H1 (cell line): ENCODE measurements at regions not wholly inside any gene's neighbourhood (a gene's known extent, or its start where the extent isn't known, plus 50 kb on each side); places are given as distances from the start of the nearest gene placed in this dataset.

Experiments
- PHF8 ChIP-seq: fragments of 200-600 bp; sonication (generic); conservative IDR thresholded peaks from 2 replicates; pipeline ENCODE4 v1.7.1; 2012; ENCODE audit warnings: low read depth, mild to moderate bottlenecking, inconsistent platforms, low read length, moderate library complexity
- YY1 ChIP-seq: IDR thresholded peaks from 2 replicates; pipeline ENCODE4 v1.6.1; 2011; ENCODE audit warnings: low read depth, mild to moderate bottlenecking, low read length
- TF ChIP-seq, protein P1 (sequence below): fragments of 300-600 bp; sonication (generic); IDR thresholded peaks from 2 replicates; pipeline ENCODE4 v1.7.1; 2012; ENCODE audit warnings: low read length, moderate library complexity, mild to moderate bottlenecking, inconsistent platforms; ENCODE audit not compliant: insufficient replicate concordance

DNA sequence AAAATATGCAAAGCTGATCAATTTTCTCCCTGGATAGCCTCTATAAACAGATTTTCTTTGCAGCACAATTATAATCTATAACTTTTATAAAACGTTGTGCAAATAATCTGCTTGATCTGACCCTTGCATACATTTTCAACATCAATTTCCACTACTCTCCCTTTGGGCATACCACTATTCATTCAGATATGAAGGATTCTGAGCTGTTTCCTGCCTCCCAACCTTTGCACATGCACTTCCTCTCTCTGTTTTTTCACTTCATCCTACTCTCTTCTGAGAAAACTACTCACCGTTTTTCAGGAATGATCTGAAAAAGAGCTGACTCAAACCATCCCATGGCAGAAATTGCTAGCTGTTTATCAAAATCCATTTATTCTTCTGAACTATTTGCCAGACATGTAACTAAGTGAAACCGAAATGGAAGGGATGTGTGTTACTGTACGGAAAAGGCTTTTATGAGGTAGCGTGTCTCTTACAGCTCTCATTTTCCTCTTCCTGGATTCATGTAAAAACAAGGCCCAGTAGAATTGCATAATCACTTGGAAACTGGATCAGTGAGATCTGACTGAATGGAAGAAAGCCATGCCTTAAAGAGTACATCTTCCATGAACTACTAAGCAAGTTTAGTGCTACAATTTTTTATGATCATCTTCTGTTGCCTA lies 1447.3 kb upstream of the MIR17HG start (continued):
- TF ChIP-seq, protein P1, sequence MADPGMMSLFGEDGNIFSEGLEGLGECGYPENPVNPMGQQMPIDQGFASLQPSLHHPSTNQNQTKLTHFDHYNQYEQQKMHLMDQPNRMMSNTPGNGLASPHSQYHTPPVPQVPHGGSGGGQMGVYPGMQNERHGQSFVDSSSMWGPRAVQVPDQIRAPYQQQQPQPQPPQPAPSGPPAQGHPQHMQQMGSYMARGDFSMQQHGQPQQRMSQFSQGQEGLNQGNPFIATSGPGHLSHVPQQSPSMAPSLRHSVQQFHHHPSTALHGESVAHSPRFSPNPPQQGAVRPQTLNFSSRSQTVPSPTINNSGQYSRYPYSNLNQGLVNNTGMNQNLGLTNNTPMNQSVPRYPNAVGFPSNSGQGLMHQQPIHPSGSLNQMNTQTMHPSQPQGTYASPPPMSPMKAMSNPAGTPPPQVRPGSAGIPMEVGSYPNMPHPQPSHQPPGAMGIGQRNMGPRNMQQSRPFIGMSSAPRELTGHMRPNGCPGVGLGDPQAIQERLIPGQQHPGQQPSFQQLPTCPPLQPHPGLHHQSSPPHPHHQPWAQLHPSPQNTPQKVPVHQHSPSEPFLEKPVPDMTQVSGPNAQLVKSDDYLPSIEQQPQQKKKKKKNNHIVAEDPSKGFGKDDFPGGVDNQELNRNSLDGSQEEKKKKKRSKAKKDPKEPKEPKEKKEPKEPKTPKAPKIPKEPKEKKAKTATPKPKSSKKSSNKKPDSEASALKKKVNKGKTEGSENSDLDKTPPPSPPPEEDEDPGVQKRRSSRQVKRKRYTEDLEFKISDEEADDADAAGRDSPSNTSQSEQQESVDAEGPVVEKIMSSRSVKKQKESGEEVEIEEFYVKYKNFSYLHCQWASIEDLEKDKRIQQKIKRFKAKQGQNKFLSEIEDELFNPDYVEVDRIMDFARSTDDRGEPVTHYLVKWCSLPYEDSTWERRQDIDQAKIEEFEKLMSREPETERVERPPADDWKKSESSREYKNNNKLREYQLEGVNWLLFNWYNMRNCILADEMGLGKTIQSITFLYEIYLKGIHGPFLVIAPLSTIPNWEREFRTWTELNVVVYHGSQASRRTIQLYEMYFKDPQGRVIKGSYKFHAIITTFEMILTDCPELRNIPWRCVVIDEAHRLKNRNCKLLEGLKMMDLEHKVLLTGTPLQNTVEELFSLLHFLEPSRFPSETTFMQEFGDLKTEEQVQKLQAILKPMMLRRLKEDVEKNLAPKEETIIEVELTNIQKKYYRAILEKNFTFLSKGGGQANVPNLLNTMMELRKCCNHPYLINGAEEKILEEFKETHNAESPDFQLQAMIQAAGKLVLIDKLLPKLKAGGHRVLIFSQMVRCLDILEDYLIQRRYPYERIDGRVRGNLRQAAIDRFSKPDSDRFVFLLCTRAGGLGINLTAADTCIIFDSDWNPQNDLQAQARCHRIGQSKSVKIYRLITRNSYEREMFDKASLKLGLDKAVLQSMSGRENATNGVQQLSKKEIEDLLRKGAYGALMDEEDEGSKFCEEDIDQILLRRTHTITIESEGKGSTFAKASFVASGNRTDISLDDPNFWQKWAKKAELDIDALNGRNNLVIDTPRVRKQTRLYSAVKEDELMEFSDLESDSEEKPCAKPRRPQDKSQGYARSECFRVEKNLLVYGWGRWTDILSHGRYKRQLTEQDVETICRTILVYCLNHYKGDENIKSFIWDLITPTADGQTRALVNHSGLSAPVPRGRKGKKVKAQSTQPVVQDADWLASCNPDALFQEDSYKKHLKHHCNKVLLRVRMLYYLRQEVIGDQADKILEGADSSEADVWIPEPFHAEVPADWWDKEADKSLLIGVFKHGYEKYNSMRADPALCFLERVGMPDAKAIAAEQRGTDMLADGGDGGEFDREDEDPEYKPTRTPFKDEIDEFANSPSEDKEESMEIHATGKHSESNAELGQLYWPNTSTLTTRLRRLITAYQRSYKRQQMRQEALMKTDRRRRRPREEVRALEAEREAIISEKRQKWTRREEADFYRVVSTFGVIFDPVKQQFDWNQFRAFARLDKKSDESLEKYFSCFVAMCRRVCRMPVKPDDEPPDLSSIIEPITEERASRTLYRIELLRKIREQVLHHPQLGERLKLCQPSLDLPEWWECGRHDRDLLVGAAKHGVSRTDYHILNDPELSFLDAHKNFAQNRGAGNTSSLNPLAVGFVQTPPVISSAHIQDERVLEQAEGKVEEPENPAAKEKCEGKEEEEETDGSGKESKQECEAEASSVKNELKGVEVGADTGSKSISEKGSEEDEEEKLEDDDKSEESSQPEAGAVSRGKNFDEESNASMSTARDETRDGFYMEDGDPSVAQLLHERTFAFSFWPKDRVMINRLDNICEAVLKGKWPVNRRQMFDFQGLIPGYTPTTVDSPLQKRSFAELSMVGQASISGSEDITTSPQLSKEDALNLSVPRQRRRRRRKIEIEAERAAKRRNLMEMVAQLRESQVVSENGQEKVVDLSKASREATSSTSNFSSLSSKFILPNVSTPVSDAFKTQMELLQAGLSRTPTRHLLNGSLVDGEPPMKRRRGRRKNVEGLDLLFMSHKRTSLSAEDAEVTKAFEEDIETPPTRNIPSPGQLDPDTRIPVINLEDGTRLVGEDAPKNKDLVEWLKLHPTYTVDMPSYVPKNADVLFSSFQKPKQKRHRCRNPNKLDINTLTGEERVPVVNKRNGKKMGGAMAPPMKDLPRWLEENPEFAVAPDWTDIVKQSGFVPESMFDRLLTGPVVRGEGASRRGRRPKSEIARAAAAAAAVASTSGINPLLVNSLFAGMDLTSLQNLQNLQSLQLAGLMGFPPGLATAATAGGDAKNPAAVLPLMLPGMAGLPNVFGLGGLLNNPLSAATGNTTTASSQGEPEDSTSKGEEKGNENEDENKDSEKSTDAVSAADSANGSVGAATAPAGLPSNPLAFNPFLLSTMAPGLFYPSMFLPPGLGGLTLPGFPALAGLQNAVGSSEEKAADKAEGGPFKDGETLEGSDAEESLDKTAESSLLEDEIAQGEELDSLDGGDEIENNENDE = no peak
- TF ChIP-seq PHF8 (no peak), YY1 (no peak)
